WERI-Rb-1 (cell line): ENCODE measurements at regions not wholly inside any gene's neighbourhood (a gene's known extent, or its start where the extent isn't known, plus 50 kb on each side); places are given as distances from the start of the nearest gene placed in this dataset.

Experiments
- DNase-seq: peaks from one replicate; pipeline ENCODE4 v3.0.0-alpha.2; 2020
- H3K27ac ChIP-seq: fragments of 250-450 bp; sonication (Bioruptor Pico); 2 replicates; pipeline ENCODE4 v1.5.1; 2020; ENCODE audit warnings: mild to moderate bottlenecking, moderate library complexity
- H3K27me3 ChIP-seq: fragments of 250-450 bp; sonication (Bioruptor Pico); 2 replicates; pipeline ENCODE4 v1.5.1; 2021; ENCODE audit warnings: mild to moderate bottlenecking, low read depth, moderate library complexity; ENCODE audit not compliant: insufficient read depth, severe bottlenecking
- H3K36me3 ChIP-seq: fragments of 250-450 bp; sonication (Bioruptor Pico); 2 replicates; pipeline ENCODE4 v1.5.1; 2020; ENCODE audit warnings: mild to moderate bottlenecking, moderate library complexity
- H3K4me3 ChIP-seq: 2 replicates; pipeline ENCODE4 v1.5.1; 2011; ENCODE audit warnings: low read depth, mild to moderate bottlenecking, control low read depth, low read length
- H3K9me3 ChIP-seq: fragments of 250-450 bp; sonication (Bioruptor Pico); 2 replicates; pipeline ENCODE4 v1.5.1; 2021; ENCODE audit warnings: mild to moderate bottlenecking, moderate library complexity; ENCODE audit not compliant: severe bottlenecking
- CTCF ChIP-seq: IDR thresholded peaks from 2 replicates; pipeline ENCODE4 v1.5.1; 2011; ENCODE audit warnings: low read depth, mild to moderate bottlenecking, control low read depth, inconsistent platforms, low read length

- H3K4me3 ChIP-seq: no peak overlapping the region
- H3K36me3 ChIP-seq: no peaks in the 10 kb centered on the region
- H3K27me3 ChIP-seq: peaks cover 71% of the 10 kb centered on the region
- H3K27ac ChIP-seq: no peak overlapping the region
- no peak for DNase-seq
- no peak for TF ChIP-seq CTCF
- no peaks in the 10 kb centered on the region for H3K9me3 ChIP-seq
Observed at GRCh38 chr15:98277602-98278001, 317.1 kb downstream of the ARRDC4 start.

- Histone ChIP-seq H3K27me3 (peaks cover 82% of the 10 kb centered on the region), H3K4me3 (no peak overlapping the region), H3K36me3 (no peaks in the 10 kb centered on the region), H3K9me3 (no peaks in the 10 kb centered on the region), H3K27ac (no peak overlapping the region)
- DNase-seq: no peak
- TF ChIP-seq CTCF: no peak
Observed at GRCh38 chr15:98280284-98280975, 319.9 kb downstream of the ARRDC4 start.

GRCh38 chr15:98281130-98281529, 320.6 kb downstream of the ARRDC4 start:
- DNase-seq: no peak
- no peaks in the 10 kb centered on the region for H3K9me3 ChIP-seq
- no peak overlapping the region for H3K27ac ChIP-seq
- H3K36me3 ChIP-seq: no peaks in the 10 kb centered on the region
- peaks cover 82% of the 10 kb centered on the region for H3K27me3 ChIP-seq
- no peak overlapping the region for H3K4me3 ChIP-seq
- TF ChIP-seq CTCF: no peak

- DNase-seq: no peak
- H3K36me3 ChIP-seq: no peaks in the 10 kb centered on the region
- no peak overlapping the region for H3K27ac ChIP-seq
- H3K9me3 ChIP-seq: no peaks in the 10 kb centered on the region
- H3K4me3 ChIP-seq: no peak overlapping the region
- TF ChIP-seq CTCF: no peak
- peaks cover 86% of the 10 kb centered on the region for H3K27me3 ChIP-seq
Observed at GRCh38 chr15:98282656-98283332, 322.3 kb downstream of the ARRDC4 start.

GRCh38 chr15:98286200-98286599, 325.7 kb downstream of the ARRDC4 start:
- no peak for TF ChIP-seq CTCF
- H3K4me3 ChIP-seq: no peak overlapping the region

More at GRCh38 chr15:98286200-98286599, 325.7 kb downstream of the ARRDC4 start:
- Histone ChIP-seq H3K9me3 (no peaks in the 10 kb centered on the region), H3K36me3 (no peaks in the 10 kb centered on the region), H3K27ac (no peak overlapping the region), H3K27me3 (peaks cover 90% of the 10 kb centered on the region)
- no peak for DNase-seq
